ENCODE measurements at regions not wholly inside any gene's neighbourhood (a gene's known extent, or its start where the extent isn't known, plus 50 kb on each side); places are given as distances from the start of the nearest gene placed in this dataset.

- WGBS, 4 donors = 66 to 82% (median 79%) methylated on average over 7 of the region's 7 CpGs
- Histone ChIP-seq H3K4me1 (replicated peaks in 1 of 2) (no peaks in the 10 kb centered on the region), H3K27me3 (no peaks in the 10 kb centered on the region), H3K36me3 (replicated peaks in 1 of 2) (no peaks in the 10 kb centered on the region), H3K4me3 (no peak overlapping the region), H3K27ac (no peak overlapping the region), H3K9me3 (replicated peaks in 1 of 3) (no peaks in the 10 kb centered on the region)
- TF ChIP-seq CTCF (IDR thresholded peaks at IDR 0.05) (no peak), POLR2A (IDR thresholded peaks at IDR 0.05) (no peak)
- intact Hi-C loops (cut with DNase I) = no loop called here
- no peak for DNase-seq
These were observed 215.1 kb upstream of the GGTLC1 start for GRCh38 chr20:24203526-24204183.

DNA sequence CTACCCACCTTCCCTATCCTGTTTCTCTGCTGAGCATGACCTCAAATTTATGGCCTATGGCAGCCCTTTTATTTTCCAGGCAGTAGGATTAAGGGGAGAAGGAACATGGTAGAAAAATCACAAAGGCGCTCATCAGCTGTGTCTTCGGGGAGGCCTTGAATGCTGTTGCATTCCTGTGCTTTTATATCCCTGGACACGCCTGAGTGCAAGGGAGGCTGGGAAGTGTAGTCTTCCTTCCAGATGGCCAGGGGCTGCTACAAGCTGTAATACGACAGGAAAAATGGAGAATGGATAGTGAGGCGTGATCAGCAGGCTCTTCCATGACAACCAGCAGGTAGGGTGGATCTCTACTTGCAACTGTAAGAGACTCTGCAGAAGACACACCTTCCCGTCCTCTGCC, 210.9 kb upstream of the GGTLC1 start:
- intact Hi-C loops (cut with DNase I) = no loop called here
- TF ChIP-seq CTCF (IDR thresholded peaks at IDR 0.05) (no peak), POLR2A (IDR thresholded peaks at IDR 0.05) (no peak)
- 71 to 89% (median 80%) methylated on average over 6 of the region's 6 CpGs for WGBS, 4 donors

DNA sequence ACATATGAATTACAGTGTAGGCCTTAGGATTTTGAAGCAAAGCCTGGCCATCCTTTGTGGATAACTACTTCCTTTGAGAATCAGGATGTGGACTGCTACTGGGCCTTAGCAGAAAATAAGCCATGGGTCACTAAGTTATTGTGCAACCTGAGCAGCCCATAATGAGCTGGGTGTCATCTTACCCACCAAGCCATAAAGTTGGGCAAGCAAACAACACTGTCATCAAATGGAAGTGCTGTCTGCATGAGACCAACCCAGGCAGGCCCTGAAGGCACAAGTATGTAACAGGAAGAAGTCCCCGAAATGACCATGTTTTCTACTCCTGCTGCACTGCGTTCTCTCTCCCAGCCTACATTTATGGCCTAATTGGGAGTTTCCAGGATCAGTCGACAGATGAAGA, 205.6 kb upstream of the GGTLC1 start:
- no peak overlapping the region for H3K4me3 ChIP-seq
- TF ChIP-seq CTCF (IDR thresholded peaks at IDR 0.05) (no peak), POLR2A (IDR thresholded peaks at IDR 0.05) (no peak)
- WGBS, 4 donors = 76 to 96% (median 87%) methylated on average over 3 of the region's 3 CpGs
- H3K27me3 ChIP-seq = no peaks in the 10 kb centered on the region
- intact Hi-C loops (cut with DNase I) = no loop called here
- H3K36me3 ChIP-seq (replicated peaks in 1 of 2) = no peaks in the 10 kb centered on the region
- DNase-seq = no peak
- H3K4me1 ChIP-seq (replicated peaks in 1 of 2) = no peaks in the 10 kb centered on the region
- no peaks in the 10 kb centered on the region for H3K9me3 ChIP-seq (replicated peaks in 1 of 3)
- H3K27ac ChIP-seq = no peak overlapping the region

More for the DNA sequence above, 210.9 kb upstream of the GGTLC1 start:
- no peak for DNase-seq
- Histone ChIP-seq H3K4me3 (no peak overlapping the region), H3K27ac (no peak overlapping the region), H3K9me3 (replicated peaks in 1 of 3) (no peaks in the 10 kb centered on the region), H3K4me1 (replicated peaks in 1 of 2) (no peaks in the 10 kb centered on the region), H3K36me3 (replicated peaks in 1 of 2) (no peaks in the 10 kb centered on the region), H3K27me3 (no peaks in the 10 kb centered on the region)

DNA sequence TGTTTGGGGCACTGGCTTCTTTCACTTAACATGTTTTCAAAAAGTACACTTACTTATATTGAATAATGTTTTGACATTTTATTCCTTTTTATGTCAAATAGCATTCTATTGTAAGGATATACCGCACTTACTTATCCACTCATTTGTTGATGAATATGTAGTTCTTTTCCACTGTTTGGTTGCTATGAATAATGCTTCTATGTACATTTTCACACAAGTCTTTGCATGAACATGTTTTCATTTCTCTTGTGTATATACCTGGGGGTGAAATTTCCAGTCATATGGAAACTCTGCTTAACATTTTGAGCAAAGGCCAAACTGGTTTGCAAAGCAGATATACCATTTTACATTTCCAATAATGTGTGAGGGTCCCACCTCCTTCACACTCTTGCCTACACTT, 202.3 kb upstream of the GGTLC1 start:
- 93 to 100% (median 95%) methylated on average over 1 of the region's 1 CpG for WGBS, 4 donors
- intact Hi-C loops (cut with DNase I) = no loop called here
- Histone ChIP-seq H3K4me1 (replicated peaks in 1 of 2) (no peaks in the 10 kb centered on the region), H3K27me3 (no peaks in the 10 kb centered on the region), H3K4me3 (no peak overlapping the region), H3K36me3 (replicated peaks in 1 of 2) (no peaks in the 10 kb centered on the region), H3K27ac (no peak overlapping the region), H3K9me3 (replicated peaks in 1 of 3) (no peaks in the 10 kb centered on the region)
- TF ChIP-seq CTCF (IDR thresholded peaks at IDR 0.05) (no peak), POLR2A (IDR thresholded peaks at IDR 0.05) (no peak)
- no peak for DNase-seq
